Activated CD4-positive, alpha-beta memory T cell treated with anti-CD3 and anti-CD28 coated beads for 36 hours (primary cell): ENCODE measurements at regions not wholly inside any gene's neighbourhood (a gene's known extent, or its start where the extent isn't known, plus 50 kb on each side); places are given as distances from the start of the nearest gene placed in this dataset.
"Not testable (repeated sequence)": the region's sequence is repeated elsewhere in the genome, so short reads cannot be mapped to it uniquely, and the experiment has no call there.

Experiments
- CTCF ChIA-PET: fragments of 350-600 bp; sonication (Branson Sonifier 250); formaldehyde crosslinking; loops from one replicate; lab custom pipeline; 2021; ENCODE audit warnings: antibody characterized with exemption, inconsistent platforms; lab: Charles Lee
- POLR2A ChIA-PET: fragments of 350-600 bp; sonication (Branson Sonifier 250); formaldehyde crosslinking; loops from one replicate; lab custom pipeline; 2021; ENCODE audit warnings: antibody characterized with exemption; lab: Charles Lee
- DNase-seq: peaks from one replicate; pipeline ENCODE4 v3.0.0-alpha.2; 2020
- H3K27ac Mint-ChIP-seq: one replicate; pipeline ENCODE4 v1.8.0; 2021; ENCODE audit warnings: mixed read lengths
- H3K27me3 Mint-ChIP-seq: one replicate; pipeline ENCODE4 v1.8.0; 2021; ENCODE audit warnings: mixed read lengths
- H3K36me3 Mint-ChIP-seq: one replicate; pipeline ENCODE4 v1.8.0; 2021; ENCODE audit warnings: mixed read lengths
- H3K4me1 Mint-ChIP-seq: one replicate; pipeline ENCODE4 v1.8.0; 2021; ENCODE audit warnings: low read depth, mixed read lengths
- H3K4me3 Mint-ChIP-seq: one replicate; pipeline ENCODE4 v1.8.0; 2021; ENCODE audit warnings: mild to moderate bottlenecking, mixed read lengths
- H3K9me3 Mint-ChIP-seq: one replicate; pipeline ENCODE4 v1.8.0; 2021; ENCODE audit warnings: mixed read lengths
- intact Hi-C: fragments of 100-400 bp; cut with micrococcal nuclease; formaldehyde crosslinking; loops from one replicate; pipeline ENCODE4 v1.15.1; 2023

DNA sequence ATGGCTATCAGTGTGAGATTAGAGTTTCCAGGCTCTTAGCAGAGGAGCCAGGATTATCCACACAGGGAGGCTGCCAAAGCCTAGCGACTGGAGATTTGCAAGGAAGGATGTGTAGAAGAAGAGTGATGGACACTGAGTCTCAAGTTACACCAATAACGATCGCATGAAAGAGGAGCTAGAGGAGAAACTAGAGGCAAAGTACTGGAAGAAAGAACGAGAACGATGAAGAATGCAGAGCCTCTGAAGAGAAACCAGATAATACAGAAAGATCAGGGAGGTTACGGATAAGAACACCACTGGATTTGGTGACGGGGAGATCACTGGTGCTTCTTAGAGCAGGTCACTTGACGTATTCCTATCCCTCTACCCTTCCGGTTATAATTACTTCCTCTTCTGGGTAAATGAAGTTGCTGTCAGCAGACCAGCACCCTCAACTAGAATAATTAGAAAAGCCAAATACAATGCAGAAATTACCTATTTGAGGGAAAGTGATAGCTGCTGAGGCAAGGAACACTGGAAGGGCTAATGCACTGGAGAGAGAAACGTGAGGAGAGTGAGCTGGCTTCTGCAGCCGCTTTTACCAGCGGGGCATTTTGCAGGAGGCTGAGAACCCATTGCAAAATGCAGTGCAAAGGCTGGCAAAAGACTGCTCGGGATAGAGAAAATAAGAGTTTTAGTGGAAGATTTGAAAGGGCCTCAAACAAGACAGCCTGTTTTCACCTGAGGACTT lies 93.1 kb upstream of the HIF1A start:
- H3K4me3 Mint-ChIP-seq, result no peak overlapping the region
- H3K36me3 Mint-ChIP-seq, result no peaks in the 10 kb centered on the region
- no peak for DNase-seq
- H3K27me3 Mint-ChIP-seq, result no peaks in the 10 kb centered on the region
- H3K4me1 Mint-ChIP-seq, result peaks cover 20% of the 10 kb centered on the region
- CTCF ChIA-PET, result no interaction called here
- no peaks in the 10 kb centered on the region for H3K9me3 Mint-ChIP-seq
- intact Hi-C loops, result no loop called here
- POLR2A ChIA-PET, result interaction anchor here (0.5 kb wide), 1 partner anchor 59 kb away, joined by 3 read pairs; no protein-coding TSS in a partner anchor
- H3K27ac Mint-ChIP-seq, result no peak overlapping the region

DNA sequence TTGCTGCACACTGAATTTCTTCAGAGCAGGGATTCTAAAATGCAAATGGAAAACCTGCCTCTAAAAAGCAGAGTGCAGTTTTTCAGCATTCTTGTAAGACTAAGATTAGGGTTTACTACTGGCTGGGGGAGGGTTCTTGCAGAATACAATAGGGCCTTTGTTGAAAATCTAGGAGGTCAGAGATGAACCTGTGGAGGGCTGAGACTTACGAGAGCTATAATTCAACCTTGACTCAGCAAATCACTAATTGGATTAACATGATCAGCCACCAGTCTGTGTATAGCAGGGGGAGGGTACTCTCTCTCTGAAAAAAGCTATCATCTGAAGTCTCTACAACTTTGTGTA lies 92.6 kb upstream of the HIF1A start:
- H3K27me3 Mint-ChIP-seq, result no peaks in the 10 kb centered on the region
- ChIA-PET CTCF (no interaction called here), POLR2A (interaction anchor here (0.5 kb wide), 1 partner anchor 59 kb away, joined by 3 read pairs; no protein-coding TSS in a partner anchor)
- H3K36me3 Mint-ChIP-seq, result no peaks in the 10 kb centered on the region
- no peaks in the 10 kb centered on the region for H3K9me3 Mint-ChIP-seq
- no peak overlapping the region for H3K4me3 Mint-ChIP-seq
- no peak for DNase-seq
- intact Hi-C loops, result no loop called here
- peaks cover 19% of the 10 kb centered on the region for H3K4me1 Mint-ChIP-seq
- H3K27ac Mint-ChIP-seq, result no peak overlapping the region

DNA sequence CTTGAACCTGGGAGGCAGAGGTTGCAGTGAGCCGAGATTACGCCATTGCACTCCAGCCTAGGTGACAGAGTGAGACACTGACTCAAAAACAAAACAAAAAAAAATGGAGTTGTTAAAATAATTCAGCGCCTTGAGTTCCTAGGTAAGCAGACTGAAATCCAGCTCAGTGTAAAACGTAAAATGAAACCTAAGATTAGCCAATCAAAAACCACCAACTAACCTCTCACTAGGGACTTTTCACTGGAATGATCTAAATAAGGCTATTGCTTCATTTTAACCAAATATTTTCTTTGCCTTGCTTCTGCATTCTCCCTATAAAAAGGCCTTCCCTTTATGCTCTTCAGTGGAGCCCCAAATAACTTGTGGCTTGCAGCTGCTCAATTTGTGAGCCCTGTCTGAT lies 91.6 kb upstream of the HIF1A start:
- Mint-ChIP-seq H3K36me3 (no peaks in the 10 kb centered on the region), H3K9me3 (no peaks in the 10 kb centered on the region), H3K4me3 (no peak overlapping the region), H3K4me1 (peaks cover 10% of the 10 kb centered on the region), H3K27ac (no peak overlapping the region), H3K27me3 (no peaks in the 10 kb centered on the region)
- DNase-seq, result no peak
- intact Hi-C loops, result no loop called here
- ChIA-PET CTCF (interaction anchor here (0.6 kb wide), 1 partner anchor 306 kb away, joined by 3 read pairs; no protein-coding TSS in a partner anchor), POLR2A (no interaction called here)

GRCh38 chr14:61607570-61608244 lies 87.6 kb upstream of the HIF1A start:
- ChIA-PET POLR2A (interaction anchor here (0.8 kb wide), 1 partner anchor 28 kb away, joined by 3 read pairs; no protein-coding TSS in a partner anchor), CTCF (no interaction called here)
- Mint-ChIP-seq H3K4me3 (no peak overlapping the region), H3K36me3 (no peaks in the 10 kb centered on the region), H3K27ac (no peak overlapping the region), H3K9me3 (no peaks in the 10 kb centered on the region), H3K4me1 (peaks cover 6% of the 10 kb centered on the region), H3K27me3 (no peaks in the 10 kb centered on the region)
- intact Hi-C loops, result no loop called here
- DNase-seq, result no peak

DNA sequence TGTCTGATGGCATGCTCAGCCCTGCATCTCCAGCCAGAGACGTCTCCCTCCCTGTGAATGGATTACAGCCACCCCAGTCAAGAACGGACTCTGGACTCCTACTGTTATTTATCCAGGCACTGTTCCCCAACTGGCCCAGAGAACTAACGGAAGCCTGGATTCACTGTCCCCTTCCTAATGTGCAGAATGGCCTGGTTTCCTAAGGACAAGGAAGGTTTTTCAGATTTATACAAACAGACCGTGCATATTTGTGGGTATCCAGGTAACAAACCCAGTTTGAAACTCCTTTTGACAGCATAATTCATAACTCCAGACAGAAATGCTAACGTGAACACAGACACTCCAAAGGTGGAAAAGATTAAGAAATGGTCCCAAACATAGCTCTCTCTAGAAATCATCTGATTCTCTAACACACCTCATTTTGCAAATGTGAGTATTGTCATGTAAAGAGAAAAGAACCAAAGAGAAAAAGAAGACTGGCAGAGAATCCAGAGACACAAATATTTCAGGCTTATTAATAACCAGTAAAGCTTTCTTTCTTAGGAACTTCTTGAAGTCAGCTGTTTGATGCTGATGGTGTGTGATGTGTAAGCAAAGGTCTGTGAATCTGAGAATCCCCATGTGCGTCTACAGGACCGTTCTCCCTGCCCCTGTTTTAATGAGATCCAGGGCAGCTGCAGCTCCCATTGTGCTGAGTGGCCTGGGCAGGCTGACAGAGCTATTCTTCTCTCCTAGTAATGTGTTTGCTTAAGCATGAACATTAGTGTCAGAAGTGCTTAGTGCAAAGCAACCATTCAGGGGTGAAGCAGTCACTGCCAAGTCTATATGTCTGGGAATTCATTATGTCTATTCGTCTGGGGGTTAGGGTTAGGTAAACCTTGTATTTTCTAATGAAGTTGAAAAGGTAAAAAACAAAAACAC lies 86.8 kb upstream of the HIF1A start:
- POLR2A ChIA-PET, result interaction anchor here (0.8 kb wide), 1 partner anchor 28 kb away, joined by 3 read pairs; no protein-coding TSS in a partner anchor
- intact Hi-C loops, result no loop called here

DNA sequence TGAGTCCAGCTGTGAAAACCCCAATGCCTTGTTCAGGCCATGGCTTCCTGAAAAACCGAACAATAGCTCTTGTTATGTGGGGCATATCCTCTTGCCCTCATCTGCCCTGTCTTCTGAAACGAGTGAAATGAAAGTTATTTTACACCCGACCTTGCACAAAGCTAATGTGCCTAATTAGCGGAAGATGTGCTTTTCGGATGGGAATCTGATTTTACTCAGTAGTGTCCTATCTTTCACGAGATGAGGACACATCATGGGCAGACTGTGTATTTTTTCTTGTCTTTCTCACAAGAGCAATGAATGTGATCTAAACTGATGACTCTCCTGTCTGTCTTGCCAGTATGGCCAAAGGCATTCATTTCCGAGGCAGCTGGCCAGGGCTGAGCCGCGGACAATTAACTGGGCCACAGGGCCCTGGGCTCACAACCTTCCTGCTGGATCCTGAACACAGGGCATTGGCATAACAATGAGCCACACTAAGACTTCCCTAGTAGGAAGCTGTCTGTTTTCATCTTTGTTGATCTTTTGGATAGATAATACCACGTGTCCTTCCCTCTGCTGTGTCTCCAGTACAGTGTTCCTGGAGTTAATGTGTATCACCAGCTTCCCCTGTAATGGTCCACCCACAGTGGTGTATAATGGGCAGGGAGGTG lies 86.0 kb upstream of the HIF1A start:
- no peak for DNase-seq
- Mint-ChIP-seq H3K4me1 (peaks cover 2% of the 10 kb centered on the region), H3K4me3 (no peak overlapping the region), H3K27ac (no peak overlapping the region), H3K27me3 (no peaks in the 10 kb centered on the region), H3K9me3 (no peaks in the 10 kb centered on the region), H3K36me3 (no peaks in the 10 kb centered on the region)
- ChIA-PET POLR2A (no interaction called here), CTCF (interaction anchor here (0.7 to 1.2 kb wide), 3 partner anchors 12 to 134 kb away, joined by 3 to 5 read pairs (median 3); no protein-coding TSS in a partner anchor)
- intact Hi-C loops, result no loop called here

More for the DNA sequence above, 86.8 kb upstream of the HIF1A start:
- Mint-ChIP-seq H3K4me3 (no peak overlapping the region), H3K27ac (no peak overlapping the region), H3K9me3 (no peaks in the 10 kb centered on the region), H3K27me3 (no peaks in the 10 kb centered on the region), H3K36me3 (no peaks in the 10 kb centered on the region), H3K4me1 (peaks cover 6% of the 10 kb centered on the region)
- no peak for DNase-seq
- CTCF ChIA-PET, result interaction anchor here (0.7 kb wide), 1 partner anchor 13 kb away, joined by 3 read pairs; no protein-coding TSS in a partner anchor

- ChIA-PET POLR2A (interaction anchor here (0.6 kb wide), 1 partner anchor 10 kb away, joined by 3 read pairs; no protein-coding TSS in a partner anchor), CTCF (interaction anchor here (1.1 to 1.2 kb wide), 2 partner anchors 12 to 134 kb away, joined by 3 to 5 read pairs; no protein-coding TSS in a partner anchor)
- DNase-seq, result no peak
- no peaks in the 10 kb centered on the region for H3K9me3 Mint-ChIP-seq
- H3K27me3 Mint-ChIP-seq, result no peaks in the 10 kb centered on the region
- H3K36me3 Mint-ChIP-seq, result no peaks in the 10 kb centered on the region
- intact Hi-C loops, result no loop called here
- no peak overlapping the region for H3K4me3 Mint-ChIP-seq
- H3K27ac Mint-ChIP-seq, result no peak overlapping the region
- H3K4me1 Mint-ChIP-seq, result peaks cover 2% of the 10 kb centered on the region
Observed at GRCh38 chr14:61609884-61610283, 85.4 kb upstream of the HIF1A start.

DNA sequence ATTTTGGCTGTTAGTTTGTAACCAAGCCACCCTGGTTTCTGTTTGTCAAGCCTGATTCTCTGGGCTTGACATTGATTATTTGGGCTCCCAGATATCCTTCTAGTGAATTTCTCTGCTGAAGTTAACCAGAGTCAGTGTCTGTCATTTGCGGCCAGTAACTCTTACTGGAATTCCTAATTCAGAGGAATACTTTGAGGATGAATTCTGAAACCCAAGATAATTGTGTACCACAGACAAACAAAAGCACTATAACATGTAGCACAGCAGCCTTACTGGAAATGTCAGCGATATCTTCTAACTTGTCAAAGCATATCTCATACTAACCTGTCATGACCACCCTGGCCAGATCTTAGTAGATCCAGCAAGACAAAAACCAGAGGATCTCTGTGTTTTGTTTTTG lies 84.4 kb upstream of the HIF1A start:
- ChIA-PET POLR2A (no interaction called here), CTCF (interaction anchor here (0.8 kb wide), 1 partner anchor 10 kb away, joined by 3 read pairs; no protein-coding TSS in a partner anchor)
- Mint-ChIP-seq H3K9me3 (no peaks in the 10 kb centered on the region), H3K27me3 (no peaks in the 10 kb centered on the region), H3K36me3 (no peaks in the 10 kb centered on the region), H3K4me3 (no peak overlapping the region), H3K4me1 (peaks cover 2% of the 10 kb centered on the region), H3K27ac (no peak overlapping the region)
- intact Hi-C loops, result no loop called here
- DNase-seq, result no peak

DNA sequence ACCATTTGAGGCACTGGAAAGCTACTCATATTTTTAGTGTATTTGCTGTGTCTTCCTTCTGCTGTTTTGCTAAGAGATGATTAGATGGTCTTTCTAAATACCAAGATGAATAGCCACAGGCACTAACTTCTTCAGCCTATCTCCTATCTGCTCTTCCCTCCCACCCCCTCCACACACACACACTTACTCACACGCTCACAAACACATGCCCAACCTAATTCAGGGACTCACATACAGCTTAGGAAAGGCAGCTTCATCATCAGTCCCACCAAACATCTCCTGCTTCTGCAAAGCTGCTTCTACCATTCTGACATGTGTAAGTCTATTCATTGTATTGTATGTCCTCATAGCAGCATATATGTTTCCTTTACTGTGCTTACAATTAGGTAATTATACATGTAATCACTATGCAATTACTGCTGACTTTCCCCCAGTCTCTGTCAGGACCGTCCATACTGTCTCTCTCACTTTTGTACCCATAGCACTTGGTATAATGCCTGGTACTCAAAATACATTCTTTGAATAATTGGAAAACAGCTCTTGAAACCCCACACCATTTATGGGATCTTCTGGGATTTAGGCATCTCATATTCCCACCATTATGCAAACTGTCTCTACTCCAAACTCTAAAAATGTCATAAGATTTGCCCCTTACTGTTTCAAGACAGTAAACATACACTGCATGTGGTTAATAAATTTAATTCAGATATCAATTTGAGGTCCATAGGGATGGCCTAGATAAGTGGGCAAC lies 83.3 kb upstream of the HIF1A start:
- no peaks in the 10 kb centered on the region for H3K9me3 Mint-ChIP-seq
- DNase-seq, result no peak
- POLR2A ChIA-PET, result interaction anchor here (0.6 kb wide), 1 partner anchor 19 kb away, joined by 3 read pairs; no protein-coding TSS in a partner anchor
- no peaks in the 10 kb centered on the region for H3K27me3 Mint-ChIP-seq
- no peaks in the 10 kb centered on the region for H3K36me3 Mint-ChIP-seq
- intact Hi-C loops, result no loop called here
- H3K4me1 Mint-ChIP-seq, result peaks cover 10% of the 10 kb centered on the region
- CTCF ChIA-PET, result no interaction called here
- no peak overlapping the region for H3K4me3 Mint-ChIP-seq
- no peak overlapping the region for H3K27ac Mint-ChIP-seq

DNA sequence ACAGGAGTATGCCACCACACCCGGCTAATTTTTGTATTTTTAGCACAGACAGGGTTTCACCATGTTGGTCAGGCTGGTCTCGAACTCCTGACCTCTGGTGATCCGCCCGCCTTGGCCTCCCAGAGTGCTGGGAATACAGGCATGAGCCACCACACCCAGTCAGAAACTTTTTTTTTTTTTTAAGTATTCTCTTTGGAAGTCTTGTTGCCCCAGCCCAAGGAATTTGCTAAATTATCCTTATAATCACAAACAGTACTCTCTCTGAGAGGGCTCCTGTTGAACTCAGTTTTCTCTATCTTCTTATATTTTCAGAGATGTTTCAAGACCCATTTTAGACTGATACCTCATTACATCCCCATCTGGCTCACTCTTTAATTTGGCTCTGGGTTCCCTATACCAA lies 82.3 kb upstream of the HIF1A start:
- H3K36me3 Mint-ChIP-seq, H3K27ac Mint-ChIP-seq, H3K27me3 Mint-ChIP-seq, intact Hi-C loops, H3K4me3 Mint-ChIP-seq, CTCF ChIA-PET, POLR2A ChIA-PET, DNase-seq, H3K9me3 Mint-ChIP-seq: not testable (repeated sequence)
- H3K4me1 Mint-ChIP-seq, result peaks cover 18% of the 10 kb centered on the region

- H3K36me3 Mint-ChIP-seq, result no peaks in the 10 kb centered on the region
- intact Hi-C loops, result no loop called here
- no peak for DNase-seq
- no peaks in the 10 kb centered on the region for H3K9me3 Mint-ChIP-seq
- no peaks in the 10 kb centered on the region for H3K27me3 Mint-ChIP-seq
- H3K27ac Mint-ChIP-seq, result no peak overlapping the region
- CTCF ChIA-PET, result no interaction called here
- no peak overlapping the region for H3K4me3 Mint-ChIP-seq
- H3K4me1 Mint-ChIP-seq, result peaks cover 31% of the 10 kb centered on the region
- POLR2A ChIA-PET, result no interaction called here
Observed at GRCh38 chr14:61614693-61615092, 80.6 kb upstream of the HIF1A start.
